ENCODE measurements at regions not wholly inside any gene's neighbourhood (a gene's known extent, or its start where the extent isn't known, plus 50 kb on each side); places are given as distances from the start of the nearest gene placed in this dataset.

GRCh38 chr14:84180336-84180735, 1349.6 kb upstream of the FLRT2 start:
- Histone ChIP-seq H2AFZ (ENCODE audit: low read depth, low read length) (no peak overlapping the region), H3K9ac (replicated peaks; ENCODE audit: extremely low read depth, insufficient read depth, low read length) (no peak overlapping the region), H3K4me1 (ENCODE audit: control insufficient read depth, extremely low read depth, insufficient read depth, low read length) (no peaks in the 10 kb centered on the region), H3K9me1 (replicated peaks; ENCODE audit: control insufficient read depth, extremely low read depth, insufficient read depth, low read length) (no peaks in the 10 kb centered on the region), H4K20me1 (replicated peaks; ENCODE audit: control insufficient read depth, extremely low read depth, insufficient read depth, low read length) (no peaks in the 10 kb centered on the region), H3K4me2 (ENCODE audit: insufficient read depth, low read length) (no peak overlapping the region), H3K27ac (ENCODE audit: insufficient read depth, low read depth, low read length) (no peak overlapping the region), H3K4me3 (replicated peaks in 1 of 3; ENCODE audit: insufficient read depth in 1 of 3, low read depth in 1 of 3, low read length in 3 of 3) (no peak overlapping the region), H3K27me3 (ENCODE audit: control insufficient read depth in 2 of 2, insufficient read depth in 2 of 2, low read length in 2 of 2) (no peaks in the 10 kb centered on the region), H3K36me3 (ENCODE audit: control insufficient read depth in 2 of 2, extremely low read depth in 1 of 2, insufficient read depth in 2 of 2, low read length in 2 of 2) (no peaks in the 10 kb centered on the region), H3K79me2 (ENCODE audit: control insufficient read depth, insufficient read depth, low read length) (no peaks in the 10 kb centered on the region), H3K9me3 (replicated peaks; ENCODE audit: control insufficient read depth, insufficient read depth, low read length) (no peaks in the 10 kb centered on the region)
- no peak for TF ChIP-seq MYC (IDR thresholded peaks at IDR 0.05; ENCODE audit: low read depth, low read length)
- TF ChIP-seq POLR2AphosphoS5 (IDR thresholded peaks at IDR 0.05; ENCODE audit: insufficient read depth, low read depth, low read length), result no peak
- TF ChIP-seq EZH2 (IDR thresholded peaks at IDR 0.05; ENCODE audit: borderline replicate concordance, low read depth, low read length, severe bottlenecking), result no peak
- no peak for TF ChIP-seq MAX (IDR thresholded peaks at IDR 0.05; ENCODE audit: insufficient read depth, insufficient read length)
- TF ChIP-seq JUN (IDR thresholded peaks at IDR 0.05; ENCODE audit: borderline replicate concordance, insufficient read depth, insufficient read length, low read depth), result no peak
- TF ChIP-seq, protein P1, sequence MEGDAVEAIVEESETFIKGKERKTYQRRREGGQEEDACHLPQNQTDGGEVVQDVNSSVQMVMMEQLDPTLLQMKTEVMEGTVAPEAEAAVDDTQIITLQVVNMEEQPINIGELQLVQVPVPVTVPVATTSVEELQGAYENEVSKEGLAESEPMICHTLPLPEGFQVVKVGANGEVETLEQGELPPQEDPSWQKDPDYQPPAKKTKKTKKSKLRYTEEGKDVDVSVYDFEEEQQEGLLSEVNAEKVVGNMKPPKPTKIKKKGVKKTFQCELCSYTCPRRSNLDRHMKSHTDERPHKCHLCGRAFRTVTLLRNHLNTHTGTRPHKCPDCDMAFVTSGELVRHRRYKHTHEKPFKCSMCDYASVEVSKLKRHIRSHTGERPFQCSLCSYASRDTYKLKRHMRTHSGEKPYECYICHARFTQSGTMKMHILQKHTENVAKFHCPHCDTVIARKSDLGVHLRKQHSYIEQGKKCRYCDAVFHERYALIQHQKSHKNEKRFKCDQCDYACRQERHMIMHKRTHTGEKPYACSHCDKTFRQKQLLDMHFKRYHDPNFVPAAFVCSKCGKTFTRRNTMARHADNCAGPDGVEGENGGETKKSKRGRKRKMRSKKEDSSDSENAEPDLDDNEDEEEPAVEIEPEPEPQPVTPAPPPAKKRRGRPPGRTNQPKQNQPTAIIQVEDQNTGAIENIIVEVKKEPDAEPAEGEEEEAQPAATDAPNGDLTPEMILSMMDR (IDR thresholded peaks at IDR 0.05; ENCODE audit: extremely low read depth in 1 of 2, insufficient read depth in 1 of 2, low read depth in 1 of 2, low read length in 2 of 2), result no peak
- TF ChIP-seq POLR2A (IDR thresholded peaks at IDR 0.05; ENCODE audit: low read depth, low read length), result no peak
- TF ChIP-seq GATA2 (IDR thresholded peaks at IDR 0.05; ENCODE audit: insufficient read depth, insufficient read length, low read depth, low read length), result no peak
- no peak for TF ChIP-seq FOS (IDR thresholded peaks at IDR 0.05; ENCODE audit: borderline replicate concordance, insufficient read depth, low read length)
- no peak for DNase-seq (ENCODE audit: low read depth, low spot score)
- no TSS peak for BruUV-seq (replicated peaks)
- CTCF ChIA-PET, result interaction anchor here (0.8 kb wide), 1 partner anchor 9 kb away, joined by 3 read pairs; no protein-coding TSS in a partner anchor
- dilution Hi-C loops (cut with MboI; ENCODE audit: extremely low pct_ligation_motif_present, low sequenced_read_pairs), result no loop called here
- POLR2A ChIA-PET, result no interaction called here
- intact Hi-C loops (cut with micrococcal nuclease), result no loop called here
- no peak for FAIRE-seq
